Neural progenitor cell (in vitro differentiated cells): ENCODE measurements at regions not wholly inside any gene's neighbourhood (a gene's known extent, or its start where the extent isn't known, plus 50 kb on each side); places are given as distances from the start of the nearest gene placed in this dataset.

Experiments
- EZH2 ChIP-seq: fragments of 200-600 bp; sonication (generic); IDR thresholded peaks from 2 replicates; pipeline ENCODE4 v1.6.1; 2017; ENCODE audit warnings: antibody characterized with exemption, mild to moderate bottlenecking, moderate library complexity
- EZH2phosphoT487 ChIP-seq: fragments of 200-600 bp; sonication (generic); IDR thresholded peaks from 2 replicates; pipeline ENCODE4 v1.6.1; 2017; ENCODE audit warnings: antibody characterized with exemption
- TF ChIP-seq, protein P1 (sequence below): fragments of 200-600 bp; sonication (generic); IDR thresholded peaks from 2 replicates; pipeline ENCODE4 v1.5.1; 2017; ENCODE audit warnings: antibody characterized with exemption, mild to moderate bottlenecking

DNA sequence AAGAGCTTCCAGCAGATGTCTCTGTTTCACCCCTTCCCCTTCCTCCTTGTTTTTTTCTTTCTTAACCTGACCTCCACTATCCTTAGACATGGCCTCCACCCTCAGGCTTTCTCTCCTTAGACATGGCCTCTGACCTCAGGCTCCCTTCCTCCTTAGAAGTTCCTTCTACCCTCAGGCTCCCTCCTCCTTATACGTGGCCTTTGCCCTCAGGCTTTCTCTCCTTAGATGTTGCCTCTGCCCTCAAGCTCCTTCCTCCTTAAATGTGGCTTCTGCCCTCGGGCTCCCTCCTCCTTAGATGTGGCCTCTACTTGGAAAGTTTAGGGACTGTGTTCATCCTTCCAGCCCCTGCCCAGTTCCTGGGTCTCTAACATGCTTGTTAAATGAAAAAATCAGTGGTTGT, 180.4 kb upstream of the S1PR3 start:
- TF ChIP-seq, protein P1, sequence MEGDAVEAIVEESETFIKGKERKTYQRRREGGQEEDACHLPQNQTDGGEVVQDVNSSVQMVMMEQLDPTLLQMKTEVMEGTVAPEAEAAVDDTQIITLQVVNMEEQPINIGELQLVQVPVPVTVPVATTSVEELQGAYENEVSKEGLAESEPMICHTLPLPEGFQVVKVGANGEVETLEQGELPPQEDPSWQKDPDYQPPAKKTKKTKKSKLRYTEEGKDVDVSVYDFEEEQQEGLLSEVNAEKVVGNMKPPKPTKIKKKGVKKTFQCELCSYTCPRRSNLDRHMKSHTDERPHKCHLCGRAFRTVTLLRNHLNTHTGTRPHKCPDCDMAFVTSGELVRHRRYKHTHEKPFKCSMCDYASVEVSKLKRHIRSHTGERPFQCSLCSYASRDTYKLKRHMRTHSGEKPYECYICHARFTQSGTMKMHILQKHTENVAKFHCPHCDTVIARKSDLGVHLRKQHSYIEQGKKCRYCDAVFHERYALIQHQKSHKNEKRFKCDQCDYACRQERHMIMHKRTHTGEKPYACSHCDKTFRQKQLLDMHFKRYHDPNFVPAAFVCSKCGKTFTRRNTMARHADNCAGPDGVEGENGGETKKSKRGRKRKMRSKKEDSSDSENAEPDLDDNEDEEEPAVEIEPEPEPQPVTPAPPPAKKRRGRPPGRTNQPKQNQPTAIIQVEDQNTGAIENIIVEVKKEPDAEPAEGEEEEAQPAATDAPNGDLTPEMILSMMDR: no peak
- TF ChIP-seq EZH2 (no peak), EZH2phosphoT487 (no peak)
